Karpas-422 (cell line): ENCODE measurements at regions not wholly inside any gene's neighbourhood (a gene's known extent, or its start where the extent isn't known, plus 50 kb on each side); places are given as distances from the start of the nearest gene placed in this dataset.

Experiments used
- DNase-seq: peaks from one replicate; pipeline ENCODE4 v3.0.0-alpha.2; 2015
- H2AFZ ChIP-seq: fragments of 200-600 bp; sonication (generic); 2 replicates; pipeline ENCODE4 v1.6.1; 2014; ENCODE audit warnings: antibody characterized with exemption, low read length, mixed read lengths
- H3K27ac ChIP-seq: fragments of 200-600 bp; sonication (generic); 2 replicates; pipeline ENCODE4 v1.5.1; 2014; ENCODE audit warnings: mild to moderate bottlenecking, low read length, moderate library complexity
- H3K27me3 ChIP-seq: fragments of 200-600 bp; sonication (generic); 2 replicates; pipeline ENCODE4 v1.6.1; 2014; ENCODE audit warnings: low read length, mixed read lengths
- H3K36me3 ChIP-seq: fragments of 200-600 bp; sonication (generic); 2 replicates; pipeline ENCODE4 v1.6.1; 2014; ENCODE audit warnings: low read length, mixed read lengths; ENCODE audit not compliant: insufficient read depth
- H3K4me1 ChIP-seq: fragments of 200-600 bp; sonication (generic); 2 replicates; pipeline ENCODE4 v1.6.1; 2014; ENCODE audit warnings: mild to moderate bottlenecking, low read length, mixed read lengths
- H3K4me2 ChIP-seq: fragments of 200-600 bp; sonication (generic); 2 replicates; pipeline ENCODE4 v1.6.1; 2014; ENCODE audit warnings: low read length, low read depth, mild to moderate bottlenecking; ENCODE audit not compliant: poor library complexity, severe bottlenecking
- H3K4me3 ChIP-seq: fragments of 200-600 bp; sonication (generic); 2 replicates; pipeline ENCODE4 v1.5.1; 2014; ENCODE audit warnings: mild to moderate bottlenecking, antibody characterized with exemption, low read length, mixed read lengths
- H3K79me2 ChIP-seq: fragments of 200-600 bp; sonication (generic); 2 replicates; pipeline ENCODE4 v1.6.1; 2014; ENCODE audit warnings: mild to moderate bottlenecking, low read length, mixed read lengths
- H3K9ac ChIP-seq: fragments of 200-600 bp; sonication (generic); 2 replicates; pipeline ENCODE4 v1.6.0; 2014; ENCODE audit warnings: low read length
- H3K9me2 ChIP-seq: fragments of 200-600 bp; sonication (generic), shearing (Covaris generic); replicated peaks from 2 replicates; pipeline ENCODE4 v1.6.0; 2014; ENCODE audit warnings: mild to moderate bottlenecking, low read length, moderate library complexity; ENCODE audit not compliant: insufficient read depth
- H3K9me3 ChIP-seq: fragments of 300-700, 200-600 bp; sonication (generic); 2 replicates; pipeline ENCODE4 v1.6.1; 2014; ENCODE audit warnings: low read length, mixed read lengths
- H4K20me1 ChIP-seq: fragments of 200-600 bp; sonication (generic); 2 replicates; pipeline ENCODE4 v1.6.1; 2014; ENCODE audit warnings: mild to moderate bottlenecking, antibody characterized with exemption, low read length, low read depth; ENCODE audit not compliant: insufficient read depth

- Histone ChIP-seq H3K27ac (no peak overlapping the region), H3K9me2 (no peaks in the 10 kb centered on the region), H3K4me1 (no peaks in the 10 kb centered on the region), H3K27me3 (no peaks in the 10 kb centered on the region), H4K20me1 (no peaks in the 10 kb centered on the region), H2AFZ (no peak overlapping the region), H3K79me2 (no peaks in the 10 kb centered on the region), H3K4me2 (no peak overlapping the region), H3K9me3 (no peaks in the 10 kb centered on the region), H3K36me3 (no peaks in the 10 kb centered on the region), H3K9ac (no peak overlapping the region), H3K4me3 (no peak overlapping the region)
- no peak for DNase-seq
These were observed 61.1 kb upstream of the SLC66A3 start for GRCh38 chr2:11094021-11094810.

GRCh38 chr2:11096591-11096990 is 58.7 kb upstream of the SLC66A3 start:
- DNase-seq, result no peak

GRCh38 chr2:11097038-11097720 is 58.1 kb upstream of the SLC66A3 start:
- Histone ChIP-seq H3K36me3 (no peaks in the 10 kb centered on the region), H3K4me3 (no peak overlapping the region), H2AFZ (no peak overlapping the region), H3K9me2 (no peaks in the 10 kb centered on the region), H3K79me2 (no peaks in the 10 kb centered on the region), H3K4me1 (no peaks in the 10 kb centered on the region), H3K27me3 (no peaks in the 10 kb centered on the region), H3K4me2 (no peak overlapping the region), H3K27ac (no peak overlapping the region), H4K20me1 (no peaks in the 10 kb centered on the region), H3K9me3 (no peaks in the 10 kb centered on the region), H3K9ac (no peak overlapping the region)
- DNase-seq, result no peak

More at GRCh38 chr2:11096591-11096990, 58.7 kb upstream of the SLC66A3 start:
- H2AFZ ChIP-seq, result no peak overlapping the region
- H4K20me1 ChIP-seq, result no peaks in the 10 kb centered on the region
- H3K79me2 ChIP-seq, result no peaks in the 10 kb centered on the region
- no peak overlapping the region for H3K4me2 ChIP-seq
- H3K4me3 ChIP-seq, result no peak overlapping the region
- no peaks in the 10 kb centered on the region for H3K36me3 ChIP-seq
- no peaks in the 10 kb centered on the region for H3K27me3 ChIP-seq
- no peaks in the 10 kb centered on the region for H3K9me3 ChIP-seq
- no peaks in the 10 kb centered on the region for H3K9me2 ChIP-seq
- H3K27ac ChIP-seq, result no peak overlapping the region
- H3K9ac ChIP-seq, result no peak overlapping the region
- H3K4me1 ChIP-seq, result no peaks in the 10 kb centered on the region

- Histone ChIP-seq H3K27me3 (no peaks in the 10 kb centered on the region), H3K4me2 (no peak overlapping the region), H2AFZ (no peak overlapping the region), H3K9me3 (no peaks in the 10 kb centered on the region), H4K20me1 (no peaks in the 10 kb centered on the region), H3K4me3 (no peak overlapping the region), H3K27ac (no peak overlapping the region), H3K79me2 (no peaks in the 10 kb centered on the region), H3K36me3 (no peaks in the 10 kb centered on the region), H3K4me1 (no peaks in the 10 kb centered on the region), H3K9me2 (no peaks in the 10 kb centered on the region), H3K9ac (no peak overlapping the region)
- no peak for DNase-seq
These were observed 57.3 kb upstream of the SLC66A3 start for GRCh38 chr2:11097854-11098387.

GRCh38 chr2:11099122-11100065 is 55.9 kb upstream of the SLC66A3 start:
- H4K20me1 ChIP-seq, result no peaks in the 10 kb centered on the region
- no peaks in the 10 kb centered on the region for H3K9me2 ChIP-seq
- H3K4me3 ChIP-seq, result no peak overlapping the region

DNA sequence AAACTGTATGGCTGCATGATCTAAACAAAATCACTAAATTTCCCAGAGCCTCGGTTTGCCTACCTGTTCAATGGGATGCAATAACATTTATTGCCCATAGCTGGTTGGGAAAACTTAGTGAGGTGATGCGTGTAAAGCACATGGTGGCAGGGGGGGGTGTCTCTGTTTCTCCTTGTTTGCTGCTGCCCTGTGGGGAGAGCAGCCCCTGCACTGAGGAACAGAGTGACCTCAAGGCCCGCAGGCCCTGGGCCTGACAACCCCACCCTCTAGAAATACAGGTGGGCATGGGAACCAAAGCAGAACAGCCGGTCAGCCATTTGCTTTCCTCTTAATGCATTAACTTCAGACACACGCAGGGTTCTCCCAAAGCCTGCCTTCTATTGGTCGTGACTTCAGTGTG is 55.1 kb upstream of the SLC66A3 start:
- no peak overlapping the region for H2AFZ ChIP-seq
- no peak overlapping the region for H3K9ac ChIP-seq
- DNase-seq, result no peak

More at GRCh38 chr2:11099122-11100065, 55.9 kb upstream of the SLC66A3 start:
- Histone ChIP-seq H3K9me3 (no peaks in the 10 kb centered on the region), H3K79me2 (no peaks in the 10 kb centered on the region), H3K36me3 (no peaks in the 10 kb centered on the region), H3K4me1 (no peaks in the 10 kb centered on the region), H3K4me2 (no peak overlapping the region), H3K9ac (no peak overlapping the region), H3K27ac (no peak overlapping the region), H3K27me3 (no peaks in the 10 kb centered on the region), H2AFZ (no peak overlapping the region)
- DNase-seq, result no peak

DNA sequence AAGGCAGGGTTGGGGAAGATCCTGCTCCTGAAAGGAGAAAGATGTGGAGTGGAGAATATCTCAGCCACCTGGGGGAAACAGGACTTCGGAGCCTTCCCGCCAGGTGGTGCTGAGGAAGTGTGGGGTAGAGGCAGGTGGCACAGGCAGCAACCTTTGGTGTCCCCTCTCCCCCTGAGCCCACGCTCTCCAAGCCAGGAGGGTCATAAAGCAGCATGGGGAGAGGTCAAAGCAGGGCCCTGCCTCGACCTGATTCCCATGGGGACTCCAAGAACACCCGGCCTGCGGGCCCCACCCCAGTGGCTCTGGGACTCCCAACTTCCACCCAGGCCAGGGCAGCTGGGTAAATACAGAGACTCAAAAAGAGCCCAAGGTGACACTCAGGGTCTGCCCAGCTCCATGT is 54.3 kb upstream of the SLC66A3 start:
- Histone ChIP-seq H3K9ac (no peak overlapping the region), H3K4me2 (no peak overlapping the region)

More for the DNA sequence above, 55.1 kb upstream of the SLC66A3 start:
- H3K4me1 ChIP-seq, result no peaks in the 10 kb centered on the region
- H4K20me1 ChIP-seq, result no peaks in the 10 kb centered on the region
- no peaks in the 10 kb centered on the region for H3K79me2 ChIP-seq
- no peak overlapping the region for H3K4me2 ChIP-seq
- H3K27ac ChIP-seq, result no peak overlapping the region
- H3K27me3 ChIP-seq, result no peaks in the 10 kb centered on the region
- no peak overlapping the region for H3K4me3 ChIP-seq
- no peaks in the 10 kb centered on the region for H3K36me3 ChIP-seq
- H3K9me2 ChIP-seq, result no peaks in the 10 kb centered on the region
- no peaks in the 10 kb centered on the region for H3K9me3 ChIP-seq

More for the DNA sequence above, 54.3 kb upstream of the SLC66A3 start:
- Histone ChIP-seq H3K9me2 (no peaks in the 10 kb centered on the region), H3K36me3 (no peaks in the 10 kb centered on the region), H3K4me3 (no peak overlapping the region), H2AFZ (no peak overlapping the region), H3K27ac (no peak overlapping the region), H4K20me1 (no peaks in the 10 kb centered on the region), H3K4me1 (no peaks in the 10 kb centered on the region), H3K27me3 (no peaks in the 10 kb centered on the region), H3K9me3 (no peaks in the 10 kb centered on the region), H3K79me2 (no peaks in the 10 kb centered on the region)
- DNase-seq, result no peak
